WTC11 (cell line): ENCODE measurements at regions not wholly inside any gene's neighbourhood (a gene's known extent, or its start where the extent isn't known, plus 50 kb on each side); places are given as distances from the start of the nearest gene placed in this dataset.

ENCODE experiments used
- ATAC-seq: fragments of 200-7000 bp; cut with Tn5 transposase; 2 replicates; pipeline ENCODE4 v1.10.0; 2021; ENCODE audit warnings: mild to moderate bottlenecking, moderate library complexity
- CTCF ChIA-PET: fragments of 300-600 bp; sonication (Branson Sonifier 250); formaldehyde crosslinking; loops from one replicate; lab custom pipeline; 2021; ENCODE audit warnings: antibody characterized with exemption; lab: Charles Lee
- POLR2A ChIA-PET: fragments of 350-600 bp; sonication (Branson Sonifier 250); formaldehyde crosslinking; loops from one replicate; lab custom pipeline; 2021; ENCODE audit warnings: antibody characterized with exemption; lab: Charles Lee
- DNase-seq: peaks from one replicate; pipeline ENCODE4 v3.0.0; 2021; ENCODE audit warnings: low spot score
- H3K27ac Mint-ChIP-seq: 2 replicates; pipeline ENCODE4 v1.8.0; 2021; ENCODE audit warnings: mixed read lengths
- H3K27me3 Mint-ChIP-seq: 2 replicates; pipeline ENCODE4 v1.8.0; 2021; ENCODE audit warnings: low read depth, mild to moderate bottlenecking, moderate library complexity, mixed read lengths
- H3K36me3 Mint-ChIP-seq: 2 replicates; pipeline ENCODE4 v1.8.0; 2021; ENCODE audit warnings: mixed read lengths
- H3K4me1 Mint-ChIP-seq: 2 replicates; pipeline ENCODE4 v1.8.0; 2022; ENCODE audit warnings: mixed read lengths
- H3K4me3 Mint-ChIP-seq: 2 replicates; pipeline ENCODE4 v1.8.0; 2021; ENCODE audit warnings: mild to moderate bottlenecking, moderate library complexity, mixed read lengths
- H3K9me3 Mint-ChIP-seq: 2 replicates; pipeline ENCODE4 v1.8.0; 2021; ENCODE audit warnings: mixed read lengths
- CREM ChIP-seq: sonication (generic); formaldehyde crosslinking; IDR thresholded peaks from 2 replicates; pipeline ENCODE4 v1.8.1; 2022; ENCODE audit warnings: mild to moderate bottlenecking, missing genetic modification reagents, moderate library complexity
- ETV6 ChIP-seq: sonication (generic); formaldehyde crosslinking; IDR thresholded peaks from 2 replicates; pipeline ENCODE4 v1.8.1; 2022; ENCODE audit warnings: mild to moderate bottlenecking, missing genetic modification reagents
- GABPB1 ChIP-seq: sonication (generic); formaldehyde crosslinking; IDR thresholded peaks from 2 replicates; pipeline ENCODE4 v1.8.1; 2023; ENCODE audit warnings: mild to moderate bottlenecking, missing genetic modification reagents
- GTF2I ChIP-seq: fragments of 250-450 bp; sonication (Bioruptor Pico); conservative IDR thresholded peaks from 2 replicates; pipeline ENCODE4 v1.4.0; 2021; ENCODE audit warnings: mild to moderate bottlenecking
- JAZF1 ChIP-seq: fragments of 250-450 bp; sonication (Bioruptor Pico); IDR thresholded peaks from 2 replicates; pipeline ENCODE4 v1.9.0; 2021; ENCODE audit warnings: moderate library complexity, mild to moderate bottlenecking, inconsistent platforms
- JUN ChIP-seq: sonication (generic); formaldehyde crosslinking; IDR thresholded peaks from 2 replicates; pipeline ENCODE4 v1.8.0; 2023; ENCODE audit warnings: mild to moderate bottlenecking, missing genetic modification reagents
- MYBL2 ChIP-seq: sonication (generic); formaldehyde crosslinking; IDR thresholded peaks from 2 replicates; pipeline ENCODE4 v1.8.1; 2023; ENCODE audit warnings: mild to moderate bottlenecking, moderate library complexity, missing genetic modification reagents
- NFATC4 ChIP-seq: fragments of 250-450 bp; sonication (Bioruptor Pico); IDR thresholded peaks from 2 replicates; pipeline ENCODE4 v1.9.0; 2021; ENCODE audit warnings: mild to moderate bottlenecking
- OVOL2 ChIP-seq: fragments of 250-450 bp; sonication (Bioruptor Pico); IDR thresholded peaks from 2 replicates; pipeline ENCODE4 v1.9.0; 2021; ENCODE audit warnings: mild to moderate bottlenecking, borderline replicate concordance
- RORB ChIP-seq: fragments of 250-450 bp; sonication (Bioruptor Pico); IDR thresholded peaks from 2 replicates; pipeline ENCODE4 v1.9.0; 2021; ENCODE audit warnings: mild to moderate bottlenecking
- SMAD4 ChIP-seq: sonication (generic); formaldehyde crosslinking; IDR thresholded peaks from 2 replicates; pipeline ENCODE4 v1.8.0; 2022; ENCODE audit warnings: mild to moderate bottlenecking, missing genetic modification reagents
- ZNF219 ChIP-seq: sonication (generic); formaldehyde crosslinking; IDR thresholded peaks from 2 replicates; pipeline ENCODE4 v1.8.0; 2023; ENCODE audit warnings: missing genetic modification reagents, mild to moderate bottlenecking, borderline replicate concordance
- ZNF317 ChIP-seq: sonication (generic); formaldehyde crosslinking; IDR thresholded peaks from 2 replicates; pipeline ENCODE4 v1.8.1; 2023; ENCODE audit warnings: low read depth, mild to moderate bottlenecking, moderate library complexity, missing genetic modification reagents, borderline replicate concordance
- ZNF396 ChIP-seq: fragments of 250-450 bp; sonication (Bioruptor Pico); IDR thresholded peaks from 2 replicates; pipeline ENCODE4 v1.8.0; 2021; ENCODE audit warnings: mild to moderate bottlenecking, moderate library complexity, borderline replicate concordance
- ZNF416 ChIP-seq: fragments of 250-450 bp; sonication (Bioruptor Pico); IDR thresholded peaks from 2 replicates; pipeline ENCODE4 v1.9.0; 2021; ENCODE audit warnings: mild to moderate bottlenecking, inconsistent platforms
- TF ChIP-seq, protein P1 (sequence below): sonication (generic); formaldehyde crosslinking; IDR thresholded peaks from 2 replicates; pipeline ENCODE4 v1.8.1; 2023; ENCODE audit warnings: mild to moderate bottlenecking, missing genetic modification reagents, moderate library complexity
- TF ChIP-seq, protein P2 (sequence below): fragments of 250-450 bp; sonication (Bioruptor Pico); IDR thresholded peaks from 2 replicates; pipeline ENCODE4 v1.9.0; 2021; ENCODE audit warnings: moderate library complexity, mild to moderate bottlenecking, inconsistent platforms, borderline replicate concordance
- TF ChIP-seq, protein P3 (sequence below): sonication (generic); formaldehyde crosslinking; IDR thresholded peaks from 2 replicates; pipeline ENCODE4 v1.8.1; 2022; ENCODE audit warnings: missing genetic modification reagents, borderline replicate concordance
- TF ChIP-seq, protein P4 (sequence below): sonication (generic); formaldehyde crosslinking; IDR thresholded peaks from 2 replicates; pipeline ENCODE4 v1.8.1; 2022; ENCODE audit warnings: mild to moderate bottlenecking, moderate library complexity, missing genetic modification reagents
- TF ChIP-seq, protein P5 (sequence below): sonication (generic); formaldehyde crosslinking; conservative IDR thresholded peaks from 2 replicates; pipeline ENCODE4 v1.8.1; 2022; ENCODE audit warnings: mild to moderate bottlenecking, missing genetic modification reagents

DNA sequence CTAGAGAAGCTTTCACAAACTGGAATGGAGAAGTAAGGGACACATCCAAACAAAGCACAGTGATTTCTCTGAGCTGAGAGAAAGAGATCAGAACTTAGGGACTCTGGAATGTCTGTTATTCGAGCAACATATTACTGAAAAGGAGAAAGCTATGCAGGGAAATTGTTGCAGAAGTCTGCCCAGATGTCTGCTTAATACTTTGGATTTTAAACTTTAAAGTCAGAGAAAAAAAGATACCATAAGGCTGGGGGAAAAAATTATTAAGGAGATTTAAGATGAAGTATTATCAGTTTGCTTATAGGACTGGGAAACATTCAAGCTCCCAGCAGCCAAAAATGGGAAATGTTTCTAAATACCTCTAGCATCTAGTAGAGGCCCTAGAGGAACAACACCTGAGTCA lies 803.9 kb downstream of the TAF11L14 start (continued):
- no peak for TF ChIP-seq SMAD4 (CRISPR knock-in tag)

DNA sequence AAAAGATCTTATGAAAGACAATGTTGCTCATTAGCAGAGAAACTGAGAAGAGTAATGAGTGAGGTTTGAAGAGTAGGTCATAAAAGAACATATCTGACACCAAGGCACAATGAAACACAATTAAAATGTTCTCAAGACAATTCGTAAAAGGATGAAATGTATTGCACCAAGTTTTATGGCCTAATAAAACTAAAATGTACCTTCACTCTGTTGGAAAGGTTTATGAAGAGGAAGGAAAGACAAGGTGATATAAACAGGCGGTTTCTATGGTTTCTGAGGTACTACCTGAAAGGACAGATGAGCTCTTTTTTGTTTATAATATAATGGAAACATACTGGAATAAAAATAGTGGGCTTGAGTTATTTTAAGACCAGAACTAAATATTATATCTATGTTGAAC lies 821.3 kb downstream of the TAF11L14 start:
- H3K36me3 Mint-ChIP-seq = peaks cover 19% of the 10 kb centered on the region
- H3K4me1 Mint-ChIP-seq = 0 out of 2 replicates have a peak, but pooled peaks cover 2% of the 10 kb centered on the region
- TF ChIP-seq NFATC4 (CRISPR knock-in tag) = no peak
- TF ChIP-seq, protein P1, sequence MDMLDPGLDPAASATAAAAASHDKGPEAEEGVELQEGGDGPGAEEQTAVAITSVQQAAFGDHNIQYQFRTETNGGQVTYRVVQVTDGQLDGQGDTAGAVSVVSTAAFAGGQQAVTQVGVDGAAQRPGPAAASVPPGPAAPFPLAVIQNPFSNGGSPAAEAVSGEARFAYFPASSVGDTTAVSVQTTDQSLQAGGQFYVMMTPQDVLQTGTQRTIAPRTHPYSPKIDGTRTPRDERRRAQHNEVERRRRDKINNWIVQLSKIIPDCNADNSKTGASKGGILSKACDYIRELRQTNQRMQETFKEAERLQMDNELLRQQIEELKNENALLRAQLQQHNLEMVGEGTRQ = no peak
- TF ChIP-seq MYBL2 (CRISPR knock-in tag) = no peak
- no peak for TF ChIP-seq GABPB1
- no peak for TF ChIP-seq ETV6 (CRISPR knock-in tag)
- TF ChIP-seq RORB (CRISPR knock-in tag) = no peak
- TF ChIP-seq ZNF317 (CRISPR knock-in tag) = no peak
- TF ChIP-seq, protein P2, sequence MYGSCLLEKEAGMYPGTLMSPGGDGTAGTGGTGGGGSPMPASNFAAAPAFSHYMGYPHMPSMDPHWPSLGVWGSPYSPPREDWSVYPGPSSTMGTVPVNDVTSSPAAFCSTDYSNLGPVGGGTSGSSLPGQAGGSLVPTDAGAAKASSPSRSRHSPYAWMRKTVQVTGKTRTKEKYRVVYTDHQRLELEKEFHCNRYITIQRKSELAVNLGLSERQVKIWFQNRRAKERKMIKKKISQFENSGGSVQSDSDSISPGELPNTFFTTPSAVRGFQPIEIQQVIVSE (CRISPR knock-in tag) = no peak
- no peak for TF ChIP-seq OVOL2 (CRISPR knock-in tag)
- TF ChIP-seq, protein P3, sequence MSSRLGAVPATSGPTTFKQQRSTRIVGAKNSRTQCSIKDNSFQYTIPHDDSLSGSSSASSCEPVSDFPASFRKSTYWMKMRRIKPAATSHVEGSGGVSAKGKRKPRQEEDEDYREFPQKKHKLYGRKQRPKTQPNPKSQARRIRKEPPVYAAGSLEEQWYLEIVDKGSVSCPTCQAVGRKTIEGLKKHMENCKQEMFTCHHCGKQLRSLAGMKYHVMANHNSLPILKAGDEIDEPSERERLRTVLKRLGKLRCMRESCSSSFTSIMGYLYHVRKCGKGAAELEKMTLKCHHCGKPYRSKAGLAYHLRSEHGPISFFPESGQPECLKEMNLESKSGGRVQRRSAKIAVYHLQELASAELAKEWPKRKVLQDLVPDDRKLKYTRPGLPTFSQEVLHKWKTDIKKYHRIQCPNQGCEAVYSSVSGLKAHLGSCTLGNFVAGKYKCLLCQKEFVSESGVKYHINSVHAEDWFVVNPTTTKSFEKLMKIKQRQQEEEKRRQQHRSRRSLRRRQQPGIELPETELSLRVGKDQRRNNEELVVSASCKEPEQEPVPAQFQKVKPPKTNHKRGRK (CRISPR knock-in tag) = no peak
- no peak for TF ChIP-seq JUN (CRISPR knock-in tag)
- no peak for TF ChIP-seq ZNF396 (CRISPR knock-in tag)
- TF ChIP-seq, protein P4, sequence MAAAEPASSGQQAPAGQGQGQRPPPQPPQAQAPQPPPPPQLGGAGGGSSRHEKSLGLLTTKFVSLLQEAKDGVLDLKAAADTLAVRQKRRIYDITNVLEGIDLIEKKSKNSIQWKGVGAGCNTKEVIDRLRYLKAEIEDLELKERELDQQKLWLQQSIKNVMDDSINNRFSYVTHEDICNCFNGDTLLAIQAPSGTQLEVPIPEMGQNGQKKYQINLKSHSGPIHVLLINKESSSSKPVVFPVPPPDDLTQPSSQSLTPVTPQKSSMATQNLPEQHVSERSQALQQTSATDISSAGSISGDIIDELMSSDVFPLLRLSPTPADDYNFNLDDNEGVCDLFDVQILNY = no peak
- TF ChIP-seq, all 79 proteins: peak for 0
- Mint-ChIP-seq H3K27me3 (no peaks in the 10 kb centered on the region), H3K4me3 (no peak overlapping the region), H3K27ac (no peak overlapping the region), H3K9me3 (peaks cover 21% of the 10 kb centered on the region)
- ATAC-seq (no peak), DNase-seq (no peak)
- ChIA-PET CTCF (no interaction called here), POLR2A (no interaction called here)

DNA sequence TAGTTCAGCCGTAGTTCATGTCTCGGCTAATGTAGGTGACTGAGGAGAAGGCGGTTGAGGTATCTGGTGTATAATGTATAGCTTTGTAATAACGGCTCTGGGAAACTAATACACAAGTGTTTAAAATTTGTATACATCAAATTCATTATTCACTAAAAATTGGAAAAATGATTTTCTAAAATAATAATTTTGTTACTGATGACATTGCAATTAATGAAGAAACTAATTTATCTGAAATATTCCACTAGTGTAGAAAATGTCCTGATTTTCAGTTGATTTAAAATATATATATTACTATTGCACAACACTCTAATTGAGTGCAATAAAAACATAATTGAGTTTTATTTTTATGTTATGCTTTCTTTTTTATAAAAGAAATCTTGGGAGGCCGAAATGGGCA lies 823.0 kb downstream of the TAF11L14 start:
- H3K9me3 Mint-ChIP-seq = peaks cover 22% of the 10 kb centered on the region
- H3K27me3 Mint-ChIP-seq = no peaks in the 10 kb centered on the region
- H3K27ac Mint-ChIP-seq = no peak overlapping the region
- H3K36me3 Mint-ChIP-seq = peaks cover 19% of the 10 kb centered on the region
- CTCF ChIA-PET = no interaction called here
- TF ChIP-seq, protein P5, sequence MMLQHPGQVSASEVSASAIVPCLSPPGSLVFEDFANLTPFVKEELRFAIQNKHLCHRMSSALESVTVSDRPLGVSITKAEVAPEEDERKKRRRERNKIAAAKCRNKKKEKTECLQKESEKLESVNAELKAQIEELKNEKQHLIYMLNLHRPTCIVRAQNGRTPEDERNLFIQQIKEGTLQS (CRISPR knock-in tag) = no peak
- no peak for TF ChIP-seq ZNF396 (CRISPR knock-in tag)
- no peak for TF ChIP-seq ZNF219 (CRISPR knock-in tag)
- TF ChIP-seq MYBL2 (CRISPR knock-in tag) = no peak
- no peak for TF ChIP-seq ZNF416 (CRISPR knock-in tag)
- TF ChIP-seq CREM = no peak
- no peak for TF ChIP-seq JAZF1 (CRISPR knock-in tag)
- TF ChIP-seq ETV6 (CRISPR knock-in tag) = no peak
- TF ChIP-seq GTF2I (CRISPR knock-in tag) = no peak
- POLR2A ChIA-PET = no interaction called here
- no peak for DNase-seq
- ATAC-seq = no peak
- H3K4me3 Mint-ChIP-seq = no peak overlapping the region
- H3K4me1 Mint-ChIP-seq = 0 out of 2 replicates have a peak, but pooled peaks cover 2% of the 10 kb centered on the region
